ENCODE measurements at regions not wholly inside any gene's neighbourhood (a gene's known extent, or its start where the extent isn't known, plus 50 kb on each side); places are given as distances from the start of the nearest gene placed in this dataset.

- TF ChIP-seq, protein P1, sequence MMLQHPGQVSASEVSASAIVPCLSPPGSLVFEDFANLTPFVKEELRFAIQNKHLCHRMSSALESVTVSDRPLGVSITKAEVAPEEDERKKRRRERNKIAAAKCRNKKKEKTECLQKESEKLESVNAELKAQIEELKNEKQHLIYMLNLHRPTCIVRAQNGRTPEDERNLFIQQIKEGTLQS (IDR thresholded peaks at IDR 0.05): no peak
- TF ChIP-seq HNF4A (conservative IDR thresholded peaks at IDR 0.05): no peak
- TF ChIP-seq YY1 (IDR thresholded peaks at IDR 0.05): no peak
- no peak for TF ChIP-seq RAD21 (IDR thresholded peaks at IDR 0.05)
- TF ChIP-seq, protein P2, sequence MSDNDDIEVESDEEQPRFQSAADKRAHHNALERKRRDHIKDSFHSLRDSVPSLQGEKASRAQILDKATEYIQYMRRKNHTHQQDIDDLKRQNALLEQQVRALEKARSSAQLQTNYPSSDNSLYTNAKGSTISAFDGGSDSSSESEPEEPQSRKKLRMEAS (IDR thresholded peaks at IDR 0.05): no peak
- no peak for TF ChIP-seq FOXA1 (IDR thresholded peaks at IDR 0.05)
- TF ChIP-seq SP1 (IDR thresholded peaks at IDR 0.05): no peak
- no peak for TF ChIP-seq TAF1 (conservative IDR thresholded peaks at IDR 0.05)
- no peak for TF ChIP-seq RXRA (IDR thresholded peaks at IDR 0.05)
- no peak for TF ChIP-seq ZBTB33 (IDR thresholded peaks at IDR 0.05)
- TF ChIP-seq NR2F2 (IDR thresholded peaks at IDR 0.05): no peak
- TF ChIP-seq JUND (IDR thresholded peaks at IDR 0.05): no peak
- no peak for TF ChIP-seq CTCF (IDR thresholded peaks at IDR 0.05; ENCODE audit: low read depth, low read length, missing input control)
- TF ChIP-seq REST (IDR thresholded peaks at IDR 0.05): no peak
- WGBS: 74% methylated on average over 2 of the region's 2 CpGs
- peaks cover 0 to 28% (median 11%) of the 10 kb centered on the region in 4 donors for H3K4me1 ChIP-seq (ENCODE audit: control insufficient read depth in 4 of 4, insufficient read depth in 4 of 4, low read length in 3 of 4)
- DNase-seq (ENCODE audit: low spot score): no peak
- no peak overlapping the region for H3K9ac ChIP-seq (ENCODE audit: low read depth in 1 of 2, low read length in 2 of 2)
- H3K27me3 ChIP-seq (ENCODE audit: control insufficient read depth in 4 of 4, insufficient read depth in 4 of 4, low read length in 3 of 4): no peaks in the 10 kb centered on the region
- H3K36me3 ChIP-seq (ENCODE audit: control insufficient read depth in 4 of 4, insufficient read depth in 3 of 4, low read depth in 1 of 4, low read length in 3 of 4): no peaks in the 10 kb centered on the region
- no peaks in the 10 kb centered on the region for H3K9me3 ChIP-seq (ENCODE audit: control insufficient read depth in 4 of 4, low read length in 3 of 4)
- H3K27ac ChIP-seq (ENCODE audit: low read depth in 1 of 2, low read length in 2 of 2): peak overlapping the region; percentile 4 to 33
- H3K4me3 ChIP-seq (ENCODE audit: low read depth in 1 of 3, low read length in 3 of 3): no peak overlapping the region
These were observed 942.6 kb downstream of the KCNJ2 start for GRCh38 chr17:71111934-71112333.

DNA sequence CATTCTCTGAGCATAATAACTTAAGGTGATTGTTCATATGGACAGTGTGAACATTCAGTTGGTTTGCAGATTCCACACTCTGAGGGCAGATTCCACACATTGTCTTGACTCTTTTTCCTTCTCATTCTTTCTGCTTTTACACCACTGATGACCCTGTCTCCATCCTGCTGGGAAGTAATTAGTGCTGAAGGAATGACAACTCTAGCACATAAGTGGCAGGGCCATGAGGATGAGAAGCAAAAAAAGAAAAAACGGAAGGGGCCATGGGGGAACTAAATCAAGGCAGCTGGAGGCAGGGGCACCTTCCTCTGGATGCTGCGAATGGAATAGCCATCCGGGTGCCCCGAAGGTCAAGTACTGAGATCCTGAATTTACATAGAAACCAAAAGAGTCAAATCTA is 944.0 kb downstream of the KCNJ2 start:
- Histone ChIP-seq H3K36me3 (ENCODE audit: control insufficient read depth in 4 of 4, insufficient read depth in 3 of 4, low read depth in 1 of 4, low read length in 3 of 4) (no peaks in the 10 kb centered on the region), H3K27ac (ENCODE audit: low read depth in 1 of 2, low read length in 2 of 2) (no peak overlapping the region), H3K9me3 (ENCODE audit: control insufficient read depth in 4 of 4, low read length in 3 of 4) (no peaks in the 10 kb centered on the region), H3K9ac (ENCODE audit: low read depth in 1 of 2, low read length in 2 of 2) (no peak overlapping the region), H3K4me1 (ENCODE audit: control insufficient read depth in 4 of 4, insufficient read depth in 4 of 4, low read length in 3 of 4) (peaks cover 0 to 28% (median 11%) of the 10 kb centered on the region in 4 donors), H3K27me3 (ENCODE audit: control insufficient read depth in 4 of 4, insufficient read depth in 4 of 4, low read length in 3 of 4) (no peaks in the 10 kb centered on the region), H3K4me3 (ENCODE audit: low read depth in 1 of 3, low read length in 3 of 3) (no peak overlapping the region)
- no peak for DNase-seq (ENCODE audit: low spot score)
- TF ChIP-seq CTCF (IDR thresholded peaks at IDR 0.05; ENCODE audit: low read depth, low read length, missing input control): no peak
- TF ChIP-seq, protein P2 (IDR thresholded peaks at IDR 0.05): no peak
- TF ChIP-seq FOXA2 (IDR thresholded peaks at IDR 0.05): no peak
- no peak for TF ChIP-seq ZBTB33 (IDR thresholded peaks at IDR 0.05)
- TF ChIP-seq GABPA (IDR thresholded peaks at IDR 0.05 in 1 of 2, conservative IDR thresholded peaks at IDR 0.05 in 1 of 2): no peak
- TF ChIP-seq NR2F2 (IDR thresholded peaks at IDR 0.05): no peak
- 90% methylated on average over 4 of the region's 4 CpGs for WGBS

Data from liver (tissue), 8 donors.